HEK293T (cell line): ENCODE measurements at regions not wholly inside any gene's neighbourhood (a gene's known extent, or its start where the extent isn't known, plus 50 kb on each side); places are given as distances from the start of the nearest gene placed in this dataset.

Experiments used
- CTCF ChIA-PET: fragments of 350-600 bp; formaldehyde crosslinking; extraction: SDS; loops from one replicate; lab custom pipeline; 2021; ENCODE audit warnings: antibody characterized with exemption, inconsistent platforms; lab: Yijun Ruan, JAX
- POLR2A ChIA-PET: fragments of 350-600 bp; formaldehyde crosslinking; extraction: SDS; loops from one replicate; lab custom pipeline; 2020; ENCODE audit warnings: antibody characterized with exemption, inconsistent platforms; lab: Yijun Ruan, JAX
- DNase-seq: peaks from one replicate; pipeline ENCODE4 v3.0.0; 2012; ENCODE audit warnings: mixed read lengths; ENCODE audit errors: extremely low spot score
- ARNT ChIP-seq: fragments of 450-650 bp; IDR thresholded peaks from 2 replicates; pipeline ENCODE4 v1.6.1; 2017; ENCODE audit warnings: mild to moderate bottlenecking
- BHLHE40 ChIP-seq: fragments of 450-650 bp; IDR thresholded peaks from 2 replicates; pipeline ENCODE4 v1.6.1; 2016; ENCODE audit warnings: mild to moderate bottlenecking, moderate library complexity, borderline replicate concordance
- CTBP1 ChIP-seq: fragments of 450-650 bp; IDR thresholded peaks from 2 replicates; pipeline ENCODE4 v1.6.1; 2016; ENCODE audit warnings: borderline replicate concordance
- ELF4 ChIP-seq: fragments of 450-650 bp; IDR thresholded peaks from 2 replicates; pipeline ENCODE4 v1.6.1; 2017; ENCODE audit warnings: antibody characterized with exemption
- FOXA1 ChIP-seq: fragments of 450-650 bp; IDR thresholded peaks from 2 replicates; pipeline ENCODE4 v1.6.1; 2016; ENCODE audit warnings: mild to moderate bottlenecking
- FOXK2 ChIP-seq: fragments of 450-650 bp; IDR thresholded peaks from 2 replicates; pipeline ENCODE4 v1.6.1; 2016; ENCODE audit warnings: mild to moderate bottlenecking
- FOXM1 ChIP-seq: fragments of 450-650 bp; IDR thresholded peaks from 2 replicates; pipeline ENCODE4 v1.6.1; 2017; ENCODE audit warnings: mild to moderate bottlenecking, borderline replicate concordance
- HDGF ChIP-seq: fragments of 450-650 bp; IDR thresholded peaks from 2 replicates; pipeline ENCODE4 v1.6.1; 2017; ENCODE audit warnings: antibody characterized with exemption, borderline replicate concordance
- L3MBTL2 ChIP-seq: fragments of 450-650 bp; conservative IDR thresholded peaks from 2 replicates; pipeline ENCODE4 v1.6.1; 2016; ENCODE audit warnings: mild to moderate bottlenecking
- LEF1 ChIP-seq: fragments of 450-650 bp; IDR thresholded peaks from 2 replicates; pipeline ENCODE4 v1.6.1; 2017; ENCODE audit warnings: mild to moderate bottlenecking, borderline replicate concordance
- NFRKB ChIP-seq: fragments of 450-650 bp; IDR thresholded peaks from 2 replicates; pipeline ENCODE4 v1.6.1; 2016; ENCODE audit warnings: mild to moderate bottlenecking, moderate library complexity
- SP1 ChIP-seq: fragments of 450-650 bp; IDR thresholded peaks from 2 replicates; pipeline ENCODE4 v1.6.1; 2017
- SUZ12 ChIP-seq: fragments of 450-650 bp; IDR thresholded peaks from 2 replicates; pipeline ENCODE4 v1.6.1; 2016; ENCODE audit warnings: mild to moderate bottlenecking
- TARDBP ChIP-seq: fragments of 450-650 bp; IDR thresholded peaks from 2 replicates; pipeline ENCODE4 v1.6.1; 2016
- ZNF384 ChIP-seq: fragments of 450-650 bp; IDR thresholded peaks from 2 replicates; pipeline ENCODE4 v1.6.1; 2016
- TF ChIP-seq, protein P1 (sequence below): fragments of 450-650 bp; IDR thresholded peaks from 2 replicates; pipeline ENCODE4 v1.6.1; 2016

DNA sequence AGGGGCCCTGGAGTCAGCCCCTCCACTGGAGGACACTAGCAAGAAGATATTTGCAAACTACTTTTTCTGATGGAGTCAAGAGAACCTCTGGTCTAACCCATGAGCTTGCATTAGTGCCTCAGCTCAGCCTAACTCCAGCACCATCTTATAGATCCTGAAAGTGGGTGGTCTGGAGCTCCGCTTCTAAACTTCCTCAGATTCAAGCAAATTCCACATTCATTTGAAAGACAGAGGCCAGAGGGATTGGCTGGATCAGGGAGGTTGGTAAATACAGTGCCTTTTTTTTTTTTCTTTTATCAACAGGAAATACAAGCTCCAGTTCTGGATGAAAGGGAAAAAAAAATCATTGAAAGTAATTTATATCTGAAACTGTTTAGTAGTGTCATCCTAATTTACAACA lies 99.9 kb downstream of the ENC1 start:
- CTCF ChIA-PET = interaction anchor here (0.6 to 1.1 kb wide), 2 partner anchors 13 to 62 kb away, joined by 3 read pairs; no protein-coding TSS in a partner anchor
- no peak for DNase-seq
- TF ChIP-seq SUZ12 (no peak), TARDBP (no peak), CTBP1 (no peak)
- TF ChIP-seq, protein P1, sequence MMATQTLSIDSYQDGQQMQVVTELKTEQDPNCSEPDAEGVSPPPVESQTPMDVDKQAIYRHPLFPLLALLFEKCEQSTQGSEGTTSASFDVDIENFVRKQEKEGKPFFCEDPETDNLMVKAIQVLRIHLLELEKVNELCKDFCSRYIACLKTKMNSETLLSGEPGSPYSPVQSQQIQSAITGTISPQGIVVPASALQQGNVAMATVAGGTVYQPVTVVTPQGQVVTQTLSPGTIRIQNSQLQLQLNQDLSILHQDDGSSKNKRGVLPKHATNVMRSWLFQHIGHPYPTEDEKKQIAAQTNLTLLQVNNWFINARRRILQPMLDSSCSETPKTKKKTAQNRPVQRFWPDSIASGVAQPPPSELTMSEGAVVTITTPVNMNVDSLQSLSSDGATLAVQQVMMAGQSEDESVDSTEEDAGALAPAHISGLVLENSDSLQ = no peak
- POLR2A ChIA-PET = interaction anchor here (1.1 kb wide), 1 partner anchor 93 kb away, joined by 3 read pairs; no protein-coding TSS in a partner anchor

DNA sequence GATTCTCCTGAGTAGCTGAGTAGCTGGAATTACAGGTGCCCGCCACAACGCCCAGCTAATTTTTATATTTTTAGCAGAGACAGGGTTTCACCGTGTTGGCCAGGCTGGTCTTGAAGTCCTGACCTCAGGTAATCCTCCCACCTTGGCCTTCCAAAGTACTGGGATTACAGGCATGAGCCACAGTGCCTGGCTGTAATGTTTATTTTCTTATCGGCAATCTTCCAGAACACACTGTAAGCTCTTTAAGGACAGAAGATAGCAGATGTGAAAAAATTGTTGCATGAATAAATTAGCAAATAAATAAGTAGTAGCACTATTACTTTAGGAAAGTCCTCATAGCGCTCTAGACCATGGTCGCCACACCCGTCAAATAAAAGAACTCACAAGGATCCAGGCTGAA lies 100.5 kb downstream of the ENC1 start:
- no peak for DNase-seq
- ChIA-PET POLR2A (no interaction called here), CTCF (interaction anchor here (1.1 kb wide), 1 partner anchor 14 kb away, joined by 3 read pairs; no protein-coding TSS in a partner anchor)
- TF ChIP-seq TARDBP (no peak), FOXM1 (no peak), FOXK2 (no peak), SUZ12 (no peak), CTBP1 (no peak), BHLHE40 (no peak), HDGF (no peak), NFRKB (no peak)

DNA sequence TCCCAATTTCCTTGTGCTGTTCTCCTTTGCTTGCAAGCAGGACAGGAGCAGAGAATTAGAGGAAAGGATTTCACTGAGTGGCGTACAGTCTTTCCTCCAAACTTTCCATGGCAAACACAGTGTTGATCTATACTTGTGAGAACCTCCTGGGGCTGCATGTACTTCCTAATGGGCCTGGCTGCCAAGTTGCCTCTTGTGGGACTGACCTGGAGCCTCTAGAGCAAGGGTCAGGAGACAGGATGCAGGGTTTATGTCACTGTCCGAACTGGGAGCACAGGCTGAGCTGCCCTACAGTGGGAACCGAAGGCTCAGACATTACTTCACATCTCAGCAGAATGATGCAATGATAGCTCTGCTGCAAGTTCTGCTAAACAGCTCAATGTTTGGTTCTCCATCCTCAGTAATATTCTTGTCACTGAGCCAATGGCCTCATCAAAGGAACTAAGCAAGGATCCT lies 102.3 kb downstream of the ENC1 start:
- DNase-seq = no peak
- no peak for TF ChIP-seq FOXM1
- no peak for TF ChIP-seq CTBP1
- no peak for TF ChIP-seq ELF4
- TF ChIP-seq BHLHE40 = no peak
- no peak for TF ChIP-seq HDGF
- TF ChIP-seq LEF1 = no peak
- TF ChIP-seq FOXA1 = no peak
- no peak for TF ChIP-seq ZNF384
- TF ChIP-seq SUZ12 = no peak
- no peak for TF ChIP-seq FOXK2
- TF ChIP-seq NFRKB = no peak
- TF ChIP-seq SP1 = no peak
- ChIA-PET CTCF (no interaction called here), POLR2A (no interaction called here)

DNA sequence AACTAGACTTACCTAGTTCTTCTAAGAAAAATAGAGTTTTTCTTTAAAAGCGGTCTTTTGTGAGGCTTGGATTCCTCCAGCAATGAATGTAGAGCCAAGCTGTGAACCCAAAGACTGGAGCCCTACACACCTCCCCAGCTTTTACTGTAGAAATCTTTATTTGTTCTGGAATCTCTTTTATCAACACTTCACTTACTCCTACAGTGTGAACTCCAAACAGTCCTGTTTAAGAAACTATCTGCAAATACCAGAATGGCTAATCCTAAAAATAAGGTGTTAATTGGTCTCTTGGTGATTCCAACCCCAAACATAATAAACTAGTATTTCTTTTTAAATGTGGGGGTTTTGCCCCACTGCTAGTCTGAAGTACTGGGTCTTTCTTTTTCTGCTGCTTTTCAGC lies 103.9 kb downstream of the ENC1 start:
- POLR2A ChIA-PET = no interaction called here
- CTCF ChIA-PET = no interaction called here
- TF ChIP-seq, protein P1 = no peak
- no peak for TF ChIP-seq LEF1
- TF ChIP-seq ZNF384 = no peak
- TF ChIP-seq SP1 = no peak
- no peak for TF ChIP-seq NFRKB
- DNase-seq = no peak

DNA sequence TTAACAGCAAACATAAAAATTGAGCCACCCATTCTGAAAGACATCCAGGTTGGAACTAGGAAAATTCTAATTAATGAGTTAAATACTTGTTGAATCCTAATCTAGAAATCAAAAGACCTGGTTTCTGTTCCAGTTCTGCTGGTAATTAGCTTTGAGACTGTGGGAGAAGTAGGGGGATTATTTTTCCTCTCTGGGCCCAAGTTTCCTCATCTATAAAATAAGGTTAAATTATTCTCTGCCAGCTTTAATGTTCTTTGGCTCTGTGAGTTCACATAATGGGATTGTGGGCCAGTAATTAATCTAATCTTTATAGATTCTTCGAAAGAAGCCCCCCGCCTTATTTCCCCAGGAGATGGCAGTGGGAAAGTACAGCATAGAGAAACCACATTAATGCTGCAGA lies 104.6 kb downstream of the ENC1 start:
- DNase-seq = no peak
- POLR2A ChIA-PET = no interaction called here
- TF ChIP-seq L3MBTL2 (no peak), ARNT (no peak), TARDBP (no peak), FOXM1 (no peak), ELF4 (no peak), FOXA1 (no peak), FOXK2 (no peak), BHLHE40 (no peak), NFRKB (no peak)
- CTCF ChIA-PET = no interaction called here

DNA sequence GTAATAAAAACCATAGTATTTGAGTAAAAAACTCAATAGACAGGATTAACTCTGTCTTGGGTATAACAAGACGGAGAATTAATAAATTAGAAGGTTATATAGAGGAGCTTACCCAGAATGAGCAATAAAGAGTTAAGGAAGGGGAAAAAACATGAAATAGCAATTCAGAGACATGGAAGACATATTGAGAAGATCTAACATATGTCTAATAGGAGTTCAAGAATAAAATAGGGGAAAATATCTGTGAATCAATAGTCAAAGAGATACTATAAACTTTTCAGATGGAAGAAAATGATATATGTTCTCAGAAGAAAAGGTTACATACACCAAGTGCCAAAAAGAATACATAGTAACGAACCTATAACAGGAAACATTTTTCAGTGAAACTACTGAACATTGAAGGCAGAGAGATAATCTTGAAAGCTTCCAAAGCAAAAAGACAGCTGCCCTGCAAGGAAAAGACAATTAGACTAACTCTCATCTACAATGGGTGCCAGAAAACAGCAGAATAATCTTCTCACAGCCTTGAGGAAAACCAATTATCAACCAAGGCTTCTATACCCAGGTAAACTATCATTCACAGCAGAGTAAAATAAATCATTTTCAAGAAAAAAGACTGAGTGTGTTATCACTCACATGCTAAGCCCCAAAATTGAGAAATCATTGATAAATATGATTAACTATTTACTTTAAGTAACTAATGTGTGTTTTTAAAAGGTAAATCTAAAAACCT lies 106.0 kb downstream of the ENC1 start:
- TF ChIP-seq HDGF (no peak), NFRKB (no peak), SP1 (no peak), ELF4 (no peak), BHLHE40 (no peak), ZNF384 (no peak), FOXM1 (no peak), TARDBP (no peak), FOXK2 (no peak)
- DNase-seq = no peak
- ChIA-PET POLR2A (no interaction called here), CTCF (no interaction called here)

DNA sequence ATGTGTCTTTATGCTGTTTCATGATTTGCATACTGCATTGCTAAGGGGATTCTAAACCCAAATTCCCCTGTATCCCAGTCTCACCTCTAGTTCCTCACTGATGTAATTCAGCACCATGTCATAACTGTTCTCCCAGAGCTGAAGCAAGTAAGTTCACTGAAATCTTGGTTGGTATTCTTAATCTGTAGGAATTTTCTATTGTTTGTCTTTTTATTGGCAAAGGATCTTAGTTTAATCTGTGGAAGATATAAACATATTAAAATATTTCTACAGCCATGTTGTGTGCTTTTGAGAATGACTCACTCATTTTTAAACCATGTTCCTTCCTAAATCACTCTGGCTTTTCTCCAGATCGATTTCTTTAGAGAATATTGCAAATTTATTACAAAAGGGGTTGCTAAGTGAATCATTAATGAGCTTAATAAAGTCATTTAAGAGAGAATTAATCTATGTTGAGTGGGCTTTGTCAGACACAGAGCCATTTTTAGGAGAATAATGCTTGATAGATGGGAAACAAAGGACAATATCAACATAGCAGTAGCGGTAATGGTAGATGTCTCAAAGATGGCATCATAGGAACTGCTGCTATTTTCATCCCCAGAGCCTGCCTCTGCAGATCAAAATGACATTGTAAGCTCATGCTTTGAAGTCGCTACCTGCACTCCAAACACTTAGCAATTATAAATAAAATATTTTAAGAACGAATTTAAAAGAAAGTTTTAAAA lies 110.0 kb downstream of the ENC1 start:
- DNase-seq = no peak
- CTCF ChIA-PET = interaction anchor here (0.6 kb wide), 1 partner anchor 193 kb away, joined by 3 read pairs; no protein-coding TSS in a partner anchor
- POLR2A ChIA-PET = no interaction called here
- TF ChIP-seq NFRKB (no peak), SUZ12 (no peak), HDGF (no peak), ARNT (no peak), L3MBTL2 (no peak), SP1 (no peak)
- TF ChIP-seq, protein P1 = no peak
